ENCODE measurements at regions not wholly inside any gene's neighbourhood (a gene's known extent, or its start where the extent isn't known, plus 50 kb on each side); places are given as distances from the start of the nearest gene placed in this dataset.

GRCh38 chr7:110262251-110262650, 828.7 kb upstream of the LRRN3 start:
- Histone ChIP-seq H3K27ac (replicated peaks) (no peak overlapping the region), H3K27me3 (ENCODE audit: insufficient read depth, poor library complexity, severe bottlenecking) (no peaks in the 10 kb centered on the region), H3K4me3 (replicated peaks; ENCODE audit: insufficient read depth, low read length) (no peak overlapping the region)
- TF ChIP-seq CTCF (IDR thresholded peaks at IDR 0.05; ENCODE audit: insufficient read depth, low read length): no peak
- no peak for TF ChIP-seq POLR2AphosphoS5 (IDR thresholded peaks at IDR 0.05; ENCODE audit: low read depth)
- TF ChIP-seq SPI1 (IDR thresholded peaks at IDR 0.05; ENCODE audit: borderline replicate concordance, low read depth): no peak
- TF ChIP-seq GABPA (IDR thresholded peaks at IDR 0.05; ENCODE audit: low read depth): no peak
- TF ChIP-seq, protein P1, sequence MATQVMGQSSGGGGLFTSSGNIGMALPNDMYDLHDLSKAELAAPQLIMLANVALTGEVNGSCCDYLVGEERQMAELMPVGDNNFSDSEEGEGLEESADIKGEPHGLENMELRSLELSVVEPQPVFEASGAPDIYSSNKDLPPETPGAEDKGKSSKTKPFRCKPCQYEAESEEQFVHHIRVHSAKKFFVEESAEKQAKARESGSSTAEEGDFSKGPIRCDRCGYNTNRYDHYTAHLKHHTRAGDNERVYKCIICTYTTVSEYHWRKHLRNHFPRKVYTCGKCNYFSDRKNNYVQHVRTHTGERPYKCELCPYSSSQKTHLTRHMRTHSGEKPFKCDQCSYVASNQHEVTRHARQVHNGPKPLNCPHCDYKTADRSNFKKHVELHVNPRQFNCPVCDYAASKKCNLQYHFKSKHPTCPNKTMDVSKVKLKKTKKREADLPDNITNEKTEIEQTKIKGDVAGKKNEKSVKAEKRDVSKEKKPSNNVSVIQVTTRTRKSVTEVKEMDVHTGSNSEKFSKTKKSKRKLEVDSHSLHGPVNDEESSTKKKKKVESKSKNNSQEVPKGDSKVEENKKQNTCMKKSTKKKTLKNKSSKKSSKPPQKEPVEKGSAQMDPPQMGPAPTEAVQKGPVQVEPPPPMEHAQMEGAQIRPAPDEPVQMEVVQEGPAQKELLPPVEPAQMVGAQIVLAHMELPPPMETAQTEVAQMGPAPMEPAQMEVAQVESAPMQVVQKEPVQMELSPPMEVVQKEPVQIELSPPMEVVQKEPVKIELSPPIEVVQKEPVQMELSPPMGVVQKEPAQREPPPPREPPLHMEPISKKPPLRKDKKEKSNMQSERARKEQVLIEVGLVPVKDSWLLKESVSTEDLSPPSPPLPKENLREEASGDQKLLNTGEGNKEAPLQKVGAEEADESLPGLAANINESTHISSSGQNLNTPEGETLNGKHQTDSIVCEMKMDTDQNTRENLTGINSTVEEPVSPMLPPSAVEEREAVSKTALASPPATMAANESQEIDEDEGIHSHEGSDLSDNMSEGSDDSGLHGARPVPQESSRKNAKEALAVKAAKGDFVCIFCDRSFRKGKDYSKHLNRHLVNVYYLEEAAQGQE (IDR thresholded peaks at IDR 0.05; ENCODE audit: insufficient replicate concordance, low read depth): no peak
- DNase-seq (ENCODE audit: low read depth in 1 of 2, low spot score in 1 of 2): no peak

DNA sequence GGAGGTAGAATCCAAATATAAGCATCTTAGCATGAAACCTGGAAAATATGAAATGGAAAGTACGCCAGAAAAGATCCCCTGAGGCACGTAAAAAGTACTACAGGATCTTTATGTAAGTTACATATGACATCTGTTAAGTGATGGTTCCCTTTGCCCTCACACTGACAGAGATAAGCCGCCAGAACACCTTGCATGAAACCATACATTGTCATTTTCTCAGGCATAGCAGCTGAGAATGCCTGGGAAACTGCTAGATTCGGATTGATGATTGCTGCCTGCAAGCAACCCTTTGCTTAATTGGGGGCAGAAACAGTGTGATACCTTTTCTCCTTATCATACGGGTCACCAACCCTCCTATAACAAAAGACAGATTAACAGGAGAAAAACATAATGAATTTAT, 826.6 kb upstream of the LRRN3 start:
- no peaks in the 10 kb centered on the region for H3K27me3 ChIP-seq (ENCODE audit: insufficient read depth, poor library complexity, severe bottlenecking)

DNA sequence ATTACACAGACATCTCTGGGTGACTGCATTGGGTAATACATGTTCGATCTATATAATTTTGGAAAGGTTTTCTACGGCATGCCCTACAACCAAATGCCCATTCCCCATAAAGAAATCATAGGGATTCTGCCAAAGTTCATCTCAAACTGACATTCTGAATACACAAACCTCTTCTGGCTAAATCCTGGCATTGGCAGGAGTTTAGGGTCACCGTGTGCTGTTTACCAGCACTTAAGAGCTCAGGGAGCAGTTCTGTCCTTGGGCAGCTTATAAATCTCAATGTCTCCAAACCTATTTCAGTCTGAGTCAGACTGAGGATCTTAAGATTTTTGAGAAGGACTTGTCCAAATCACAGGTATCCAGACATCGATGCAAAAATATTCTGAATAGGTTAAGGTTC, 809.6 kb upstream of the LRRN3 start:
- TF ChIP-seq, protein P1 (IDR thresholded peaks at IDR 0.05; ENCODE audit: insufficient replicate concordance, low read depth): no peak
- no peak for TF ChIP-seq SPI1 (IDR thresholded peaks at IDR 0.05; ENCODE audit: borderline replicate concordance, low read depth)
- TF ChIP-seq GABPA (IDR thresholded peaks at IDR 0.05; ENCODE audit: low read depth): no peak
- TF ChIP-seq CTCF (IDR thresholded peaks at IDR 0.05; ENCODE audit: insufficient read depth, low read length): no peak
- TF ChIP-seq POLR2AphosphoS5 (IDR thresholded peaks at IDR 0.05; ENCODE audit: low read depth): no peak
- H3K27me3 ChIP-seq (ENCODE audit: insufficient read depth, poor library complexity, severe bottlenecking): no peaks in the 10 kb centered on the region
- no peak overlapping the region for H3K27ac ChIP-seq (replicated peaks)
- no peak for DNase-seq (ENCODE audit: low read depth in 1 of 2, low spot score in 1 of 2)
- no peak overlapping the region for H3K4me3 ChIP-seq (replicated peaks; ENCODE audit: insufficient read depth, low read length)

More for the DNA sequence above, 826.6 kb upstream of the LRRN3 start:
- no peak overlapping the region for H3K27ac ChIP-seq (replicated peaks)
- no peak for DNase-seq (ENCODE audit: low read depth in 1 of 2, low spot score in 1 of 2)
- no peak overlapping the region for H3K4me3 ChIP-seq (replicated peaks; ENCODE audit: insufficient read depth, low read length)
- TF ChIP-seq CTCF (IDR thresholded peaks at IDR 0.05; ENCODE audit: insufficient read depth, low read length) (no peak), GABPA (IDR thresholded peaks at IDR 0.05; ENCODE audit: low read depth) (no peak), SPI1 (IDR thresholded peaks at IDR 0.05; ENCODE audit: borderline replicate concordance, low read depth) (no peak)
- TF ChIP-seq, protein P1 (IDR thresholded peaks at IDR 0.05; ENCODE audit: insufficient replicate concordance, low read depth): no peak

All from HL-60 (cell line).